ENCODE measurements at regions not wholly inside any gene's neighbourhood (a gene's known extent, or its start where the extent isn't known, plus 50 kb on each side); places are given as distances from the start of the nearest gene placed in this dataset.

GRCh38 chr3:113151461-113152031, 59.8 kb upstream of the BOC start:
- H3K4me3 ChIP-seq, result no peak overlapping the region
- no peak overlapping the region for H3K27ac ChIP-seq
- H3K36me3 ChIP-seq, result no peaks in the 10 kb centered on the region
- H3K4me1 ChIP-seq, result no peaks in the 10 kb centered on the region
- H3K27me3 ChIP-seq, result no peaks in the 10 kb centered on the region
- no peaks in the 10 kb centered on the region for H3K9me3 ChIP-seq
- H3K9ac ChIP-seq, result no peak overlapping the region
- no peaks in the 10 kb centered on the region for H4K20me1 ChIP-seq
- TF ChIP-seq Cebpa-rat (IDR thresholded peaks at IDR 0.05), result no peak
- no peak overlapping the region for H3K4me2 ChIP-seq

- H3K4me2 ChIP-seq, result no peak overlapping the region
- no peaks in the 10 kb centered on the region for H3K9me3 ChIP-seq
- no peaks in the 10 kb centered on the region for H3K36me3 ChIP-seq
- no peaks in the 10 kb centered on the region for H3K4me1 ChIP-seq
- TF ChIP-seq Cebpa-rat (IDR thresholded peaks at IDR 0.05), result no peak
- no peaks in the 10 kb centered on the region for H3K27me3 ChIP-seq
- no peaks in the 10 kb centered on the region for H4K20me1 ChIP-seq
- no peak overlapping the region for H3K4me3 ChIP-seq
- no peak overlapping the region for H3K27ac ChIP-seq
- no peak overlapping the region for H3K9ac ChIP-seq
Observed at GRCh38 chr3:113152849-113153248, 58.5 kb upstream of the BOC start.

- Histone ChIP-seq H3K36me3 (no peaks in the 10 kb centered on the region), H3K27me3 (no peaks in the 10 kb centered on the region), H3K27ac (no peak overlapping the region), H3K9ac (no peak overlapping the region), H3K9me3 (no peaks in the 10 kb centered on the region), H3K4me2 (no peak overlapping the region), H3K4me3 (no peak overlapping the region), H3K4me1 (no peaks in the 10 kb centered on the region), H4K20me1 (no peaks in the 10 kb centered on the region)
- no peak for TF ChIP-seq Cebpa-rat (IDR thresholded peaks at IDR 0.05)
Observed at GRCh38 chr3:113153499-113154107, 57.8 kb upstream of the BOC start.

GRCh38 chr3:113156816-113157333, 54.5 kb upstream of the BOC start:
- no peaks in the 10 kb centered on the region for H3K27me3 ChIP-seq
- H4K20me1 ChIP-seq, result no peaks in the 10 kb centered on the region
- H3K4me3 ChIP-seq, result no peak overlapping the region
- no peaks in the 10 kb centered on the region for H3K4me1 ChIP-seq
- H3K36me3 ChIP-seq, result no peaks in the 10 kb centered on the region
- H3K9ac ChIP-seq, result no peak overlapping the region
- H3K4me2 ChIP-seq, result no peak overlapping the region
- no peak for TF ChIP-seq Cebpa-rat (IDR thresholded peaks at IDR 0.05)
- H3K9me3 ChIP-seq, result no peaks in the 10 kb centered on the region
- H3K27ac ChIP-seq, result no peak overlapping the region

- TF ChIP-seq Cebpa-rat (IDR thresholded peaks at IDR 0.05), result no peak
- no peak overlapping the region for H3K4me3 ChIP-seq
- no peak overlapping the region for H3K4me2 ChIP-seq
- no peaks in the 10 kb centered on the region for H3K27me3 ChIP-seq
- no peaks in the 10 kb centered on the region for H3K9me3 ChIP-seq
- H3K4me1 ChIP-seq, result no peaks in the 10 kb centered on the region
- no peaks in the 10 kb centered on the region for H4K20me1 ChIP-seq
- H3K27ac ChIP-seq, result no peak overlapping the region
- no peaks in the 10 kb centered on the region for H3K36me3 ChIP-seq
- H3K9ac ChIP-seq, result no peak overlapping the region
Observed at GRCh38 chr3:113157408-113158030, 53.8 kb upstream of the BOC start.

GRCh38 chr3:113158171-113158570, 53.2 kb upstream of the BOC start:
- Histone ChIP-seq H3K9me3 (no peaks in the 10 kb centered on the region), H3K36me3 (no peaks in the 10 kb centered on the region), H3K4me1 (no peaks in the 10 kb centered on the region), H3K9ac (no peak overlapping the region), H3K27me3 (no peaks in the 10 kb centered on the region), H3K4me2 (no peak overlapping the region), H3K27ac (no peak overlapping the region), H4K20me1 (no peaks in the 10 kb centered on the region), H3K4me3 (no peak overlapping the region)
- no peak for TF ChIP-seq Cebpa-rat (IDR thresholded peaks at IDR 0.05)
